A673 (cell line): ENCODE measurements at regions not wholly inside any gene's neighbourhood (a gene's known extent, or its start where the extent isn't known, plus 50 kb on each side); places are given as distances from the start of the nearest gene placed in this dataset.

ENCODE experiments used
- EZH2 ChIP-seq: fragments of 200-600 bp; sonication (generic); IDR thresholded peaks from 2 replicates; pipeline ENCODE4 v1.6.1; 2017; ENCODE audit warnings: borderline replicate concordance, low read depth, mild to moderate bottlenecking, mixed read lengths, antibody characterized with exemption, low read length; ENCODE audit not compliant: poor library complexity, severe bottlenecking
- TF ChIP-seq, protein P1 (sequence below): fragments of 300-800, 200-600 bp; sonication (generic); conservative IDR thresholded peaks from 2 replicates; pipeline ENCODE4 v1.5.1; 2017; ENCODE audit warnings: low read depth, mild to moderate bottlenecking, antibody characterized with exemption, low read length, moderate library complexity, mixed read lengths

DNA sequence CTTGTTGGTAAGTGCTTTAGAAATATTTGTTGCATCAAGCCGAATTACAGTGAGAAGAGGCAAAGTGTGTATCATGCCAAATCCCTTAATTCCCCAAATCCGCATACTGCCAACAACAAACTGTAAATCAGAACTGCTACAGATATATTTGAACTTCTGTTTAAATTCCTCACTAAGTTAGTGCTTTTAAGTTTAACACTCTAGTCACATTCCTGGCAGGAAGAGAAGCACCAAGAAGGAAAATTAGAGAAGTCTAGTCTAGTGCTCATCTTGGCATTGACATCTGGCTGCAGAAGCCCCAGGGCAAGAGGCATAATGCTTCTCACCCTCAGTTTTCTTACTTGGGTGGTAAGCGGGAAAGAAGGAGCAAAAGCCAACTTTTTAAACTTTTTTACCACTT, 343.5 kb downstream of the GPR37 start:
- no peak for TF ChIP-seq EZH2
- TF ChIP-seq, protein P1, sequence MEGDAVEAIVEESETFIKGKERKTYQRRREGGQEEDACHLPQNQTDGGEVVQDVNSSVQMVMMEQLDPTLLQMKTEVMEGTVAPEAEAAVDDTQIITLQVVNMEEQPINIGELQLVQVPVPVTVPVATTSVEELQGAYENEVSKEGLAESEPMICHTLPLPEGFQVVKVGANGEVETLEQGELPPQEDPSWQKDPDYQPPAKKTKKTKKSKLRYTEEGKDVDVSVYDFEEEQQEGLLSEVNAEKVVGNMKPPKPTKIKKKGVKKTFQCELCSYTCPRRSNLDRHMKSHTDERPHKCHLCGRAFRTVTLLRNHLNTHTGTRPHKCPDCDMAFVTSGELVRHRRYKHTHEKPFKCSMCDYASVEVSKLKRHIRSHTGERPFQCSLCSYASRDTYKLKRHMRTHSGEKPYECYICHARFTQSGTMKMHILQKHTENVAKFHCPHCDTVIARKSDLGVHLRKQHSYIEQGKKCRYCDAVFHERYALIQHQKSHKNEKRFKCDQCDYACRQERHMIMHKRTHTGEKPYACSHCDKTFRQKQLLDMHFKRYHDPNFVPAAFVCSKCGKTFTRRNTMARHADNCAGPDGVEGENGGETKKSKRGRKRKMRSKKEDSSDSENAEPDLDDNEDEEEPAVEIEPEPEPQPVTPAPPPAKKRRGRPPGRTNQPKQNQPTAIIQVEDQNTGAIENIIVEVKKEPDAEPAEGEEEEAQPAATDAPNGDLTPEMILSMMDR: no peak
